Fibroblast of skin of left biceps (primary cell): ENCODE measurements at regions not wholly inside any gene's neighbourhood (a gene's known extent, or its start where the extent isn't known, plus 50 kb on each side); places are given as distances from the start of the nearest gene placed in this dataset.
"Not testable (repeated sequence)": the region's sequence is repeated elsewhere in the genome, so short reads cannot be mapped to it uniquely, and the experiment has no call there.

ENCODE experiments used
- DNase-seq, 2 experiments: peaks; one replicate each; pipeline ENCODE4 v3.0.0-alpha.2; 2013; ENCODE audit warnings: low read depth in 2 of 2

DNA sequence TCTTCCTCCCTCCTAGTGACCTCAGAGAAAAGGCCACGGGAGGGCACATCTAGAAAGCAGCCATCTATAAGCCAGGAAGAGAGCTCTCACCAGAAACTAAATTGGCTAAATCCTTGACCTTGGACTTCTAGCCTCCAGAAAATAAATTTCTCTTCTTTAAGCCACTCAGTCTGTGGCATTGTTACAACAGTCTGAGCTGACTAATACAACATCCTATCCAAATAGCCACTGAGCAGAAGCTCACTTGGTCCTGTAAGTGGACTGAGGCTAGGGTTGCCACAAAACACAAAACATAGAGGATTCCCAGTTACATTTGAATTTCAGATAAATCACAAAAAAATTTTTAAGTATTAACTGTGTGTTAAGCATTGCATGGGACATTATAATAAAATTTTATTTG is 383.4 kb downstream of the MLLT3 start:
- no peak for DNase-seq

DNA sequence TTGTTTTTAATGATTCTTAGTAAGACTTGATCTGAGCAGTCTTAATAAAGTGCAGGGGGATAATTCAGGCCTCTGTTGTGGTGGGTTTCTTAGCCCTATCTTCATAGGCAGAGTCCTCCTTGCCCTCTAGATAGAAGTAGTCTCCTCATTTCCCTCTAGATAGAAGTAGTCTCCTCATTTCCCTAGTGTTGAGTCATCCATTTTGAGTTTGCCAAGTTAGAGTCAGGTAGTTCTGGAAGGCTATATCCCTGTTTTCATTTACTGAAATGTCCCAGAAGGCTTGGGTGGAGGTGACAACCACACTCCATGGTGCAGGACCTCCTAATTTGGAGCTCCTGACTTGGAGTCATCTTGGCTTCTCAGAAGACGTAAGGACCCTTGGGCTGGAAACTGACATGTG is 384.6 kb downstream of the MLLT3 start:
- DNase-seq, result no peak

DNA sequence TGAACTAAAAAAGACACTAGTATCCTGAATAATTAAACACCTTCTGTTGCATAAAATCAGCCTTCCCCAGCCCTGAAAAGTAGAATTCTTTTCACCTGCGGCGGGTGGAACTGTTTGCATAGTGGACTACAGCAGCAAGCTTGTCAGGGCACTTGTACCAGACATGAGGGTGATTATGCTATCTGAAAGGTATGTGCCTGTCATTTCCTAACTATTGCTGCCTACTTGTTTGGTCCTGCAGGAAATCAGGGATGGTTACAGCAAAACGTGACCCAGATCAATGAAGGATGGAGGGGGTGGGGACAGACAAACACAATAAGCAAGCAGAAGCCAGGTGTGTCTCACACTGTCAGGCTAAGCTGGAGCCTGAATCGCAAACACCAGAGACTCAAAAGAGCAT is 385.6 kb downstream of the MLLT3 start:
- no peak for DNase-seq

DNA sequence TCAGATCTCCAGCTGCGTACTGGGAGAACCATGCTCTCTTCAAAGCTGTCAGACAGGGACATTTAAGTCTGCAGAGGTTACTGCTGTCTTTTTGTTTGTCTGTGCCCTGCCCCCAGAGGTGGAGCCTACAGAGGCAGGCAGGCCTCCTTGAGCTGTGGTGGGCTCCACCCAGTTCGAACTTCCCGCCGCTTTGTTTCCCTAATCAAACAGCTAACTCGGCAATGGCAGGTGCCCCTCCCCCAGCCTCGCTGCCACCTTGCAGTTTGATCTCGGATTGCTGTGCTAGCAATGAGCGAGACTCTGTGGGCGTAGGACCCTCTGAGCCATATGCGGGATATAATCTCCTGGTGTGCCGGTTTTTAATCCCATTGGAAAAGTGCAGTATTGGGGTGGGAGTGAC is 387.1 kb downstream of the MLLT3 start:
- DNase-seq, result not testable (repeated sequence)

DNA sequence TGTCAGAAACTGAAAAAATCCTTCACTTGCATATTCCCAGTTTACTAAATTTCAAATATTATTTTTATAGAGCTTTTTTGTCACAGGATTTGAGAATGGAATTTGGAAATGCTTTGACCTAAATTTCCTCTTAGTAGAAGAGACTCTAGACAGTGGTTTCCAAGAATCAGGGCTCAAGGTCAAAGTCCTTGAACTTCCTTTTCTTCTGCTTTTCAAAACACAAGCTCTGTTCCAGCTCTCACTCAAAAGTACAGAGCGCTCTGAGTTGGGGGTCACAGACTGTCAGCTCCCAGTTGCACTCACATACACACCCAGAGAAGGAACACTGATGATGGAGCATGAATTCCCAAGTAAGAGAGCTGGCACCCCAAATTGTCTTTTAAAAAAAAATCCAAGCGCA is 394.2 kb downstream of the MLLT3 start:
- no peak for DNase-seq

DNA sequence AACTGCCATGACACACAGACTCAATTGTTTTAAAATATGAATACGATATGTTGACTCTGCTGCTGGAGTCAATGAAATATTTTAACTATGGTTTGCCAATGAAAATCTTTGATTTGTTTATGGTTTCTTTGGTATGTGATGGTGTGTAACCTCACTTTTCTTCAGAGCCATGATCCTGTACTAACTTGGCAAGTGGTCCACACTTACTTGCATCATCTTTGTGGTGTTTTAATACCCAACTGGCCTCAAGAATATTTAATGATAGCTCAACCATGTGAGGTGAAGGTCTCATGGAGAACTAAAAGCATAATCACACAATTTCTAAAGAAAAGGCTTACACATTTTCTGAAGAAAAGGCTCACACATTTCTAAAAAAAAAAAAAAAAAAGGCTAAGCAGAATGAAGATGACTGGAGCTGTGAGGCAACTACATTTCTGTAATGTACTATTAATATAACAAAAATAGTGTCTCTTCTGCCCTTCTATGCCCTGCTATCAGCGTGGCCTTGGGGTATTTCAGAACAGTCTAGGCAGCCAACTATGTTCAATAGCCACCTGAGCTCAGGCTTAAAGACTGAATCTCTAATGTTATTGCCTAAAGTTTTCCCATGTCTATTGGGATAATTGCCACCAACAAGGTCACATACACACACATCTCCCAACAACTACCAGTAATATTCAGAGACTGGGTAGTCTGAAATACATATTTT is 395.0 kb downstream of the MLLT3 start:
- no peak for DNase-seq

DNA sequence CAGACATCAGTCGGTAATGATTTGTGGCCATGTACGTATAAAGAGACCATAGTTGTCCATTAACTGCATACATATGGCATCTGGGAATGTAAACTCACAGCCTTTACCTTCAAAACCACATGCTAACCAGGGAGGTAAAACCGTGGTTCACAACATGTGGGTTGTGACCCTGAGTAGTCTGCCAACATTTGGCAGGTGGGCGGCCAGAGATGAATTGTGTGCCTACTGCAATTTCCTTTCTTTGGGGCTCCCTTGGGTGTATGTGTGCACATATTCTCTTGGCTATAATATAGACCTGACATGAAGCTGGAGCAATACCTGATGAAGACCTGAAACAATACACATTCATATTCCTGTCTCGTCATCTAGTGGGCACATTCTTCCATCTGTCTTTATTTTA is 396.0 kb downstream of the MLLT3 start:
- DNase-seq, result no peak

DNA sequence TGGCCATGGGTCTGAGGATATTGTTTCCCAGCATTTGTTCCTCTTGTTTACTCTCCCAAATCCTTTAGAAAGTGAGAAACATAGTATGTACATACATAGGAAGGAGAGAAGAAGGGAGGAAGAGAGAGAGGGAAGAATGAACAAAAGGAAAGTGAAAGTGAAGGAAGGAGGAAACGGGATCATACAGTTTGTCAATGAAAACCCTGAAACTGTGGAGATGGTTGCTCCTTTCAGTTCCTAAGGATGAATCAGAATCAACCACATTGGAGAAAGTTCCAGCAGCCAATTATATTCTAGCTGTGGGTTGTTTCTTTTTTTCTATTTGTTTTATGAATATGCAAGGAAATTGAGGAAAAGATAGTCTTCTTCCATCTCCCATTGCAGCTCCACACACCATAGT is 396.5 kb downstream of the MLLT3 start:
- DNase-seq, result no peak

DNA sequence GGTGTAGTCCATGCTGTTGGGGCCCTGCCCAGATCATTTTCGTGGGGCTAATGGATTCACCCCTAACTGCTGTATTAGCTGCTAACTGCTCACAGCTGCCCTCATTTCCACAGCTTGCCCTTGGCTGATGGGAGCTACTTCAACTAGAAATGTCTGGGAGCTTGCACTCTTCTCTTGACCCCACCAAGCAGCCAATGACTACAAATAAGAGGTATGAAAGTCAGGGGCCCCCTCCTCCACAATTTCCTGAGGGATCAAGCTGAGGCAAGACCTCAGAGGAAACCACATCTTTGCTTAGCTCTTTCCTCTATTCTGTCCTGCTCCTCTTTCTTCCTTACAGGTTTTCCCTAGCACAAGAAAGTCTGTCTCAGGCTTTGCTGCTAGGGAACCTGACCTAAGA is 397.5 kb downstream of the MLLT3 start:
- no peak for DNase-seq

DNA sequence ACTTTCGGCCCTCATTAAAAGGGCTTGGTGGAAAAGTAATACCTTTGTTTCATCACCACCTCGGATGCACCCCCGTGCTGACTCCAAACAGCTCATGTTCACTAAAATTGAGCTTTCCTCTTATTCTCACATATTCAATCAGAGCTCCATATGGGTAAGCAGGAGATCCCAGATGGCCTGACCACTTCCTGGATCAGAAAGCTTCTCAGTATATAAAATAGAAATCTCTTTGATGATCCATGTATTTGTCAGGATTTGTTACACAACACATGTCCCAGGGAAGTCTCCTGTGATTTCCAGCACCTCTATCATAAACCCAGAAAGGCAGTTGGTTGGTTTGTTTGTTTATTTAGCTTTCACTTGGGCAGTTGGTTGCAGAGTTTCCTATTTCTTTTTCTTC is 402.0 kb downstream of the MLLT3 start:
- no peak for DNase-seq

DNA sequence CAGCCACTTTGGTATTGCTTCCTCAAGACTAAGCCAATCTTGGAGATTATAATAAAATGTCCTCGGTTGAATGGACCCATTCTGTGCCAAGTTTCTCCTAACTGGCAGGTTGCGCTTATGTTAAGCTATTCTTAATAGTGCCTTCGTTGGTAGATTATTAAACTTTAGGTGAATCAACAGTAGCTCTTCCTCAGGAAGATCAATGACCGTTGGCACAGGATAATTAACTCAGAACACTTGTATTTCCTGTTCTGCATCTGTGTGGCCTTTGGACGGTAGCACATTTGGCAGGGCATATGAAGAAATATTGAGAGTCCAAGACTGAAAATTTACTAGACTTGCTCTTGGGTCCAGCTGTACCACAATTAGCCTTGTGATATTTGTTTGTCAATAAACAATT is 402.9 kb downstream of the MLLT3 start:
- DNase-seq, result no peak

DNA sequence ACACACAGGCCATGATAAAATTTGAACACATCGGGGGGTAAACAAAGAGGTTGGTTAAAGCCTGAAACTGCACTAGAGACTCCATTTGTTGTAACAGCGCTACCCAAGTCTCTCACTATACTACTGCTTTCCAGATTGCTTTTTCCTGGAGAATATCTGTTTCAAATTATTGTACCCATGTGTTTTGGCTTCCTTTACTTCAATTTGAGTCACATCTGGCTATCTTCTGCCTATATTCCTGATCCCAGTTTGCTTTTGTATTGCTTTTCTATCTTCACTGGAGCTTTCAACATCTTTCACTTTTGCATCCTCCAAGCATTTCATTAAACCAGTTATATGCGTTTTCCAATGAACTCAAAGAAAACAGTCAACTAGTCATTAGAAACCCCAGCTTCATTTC is 404.7 kb downstream of the MLLT3 start:
- no peak for DNase-seq

DNA sequence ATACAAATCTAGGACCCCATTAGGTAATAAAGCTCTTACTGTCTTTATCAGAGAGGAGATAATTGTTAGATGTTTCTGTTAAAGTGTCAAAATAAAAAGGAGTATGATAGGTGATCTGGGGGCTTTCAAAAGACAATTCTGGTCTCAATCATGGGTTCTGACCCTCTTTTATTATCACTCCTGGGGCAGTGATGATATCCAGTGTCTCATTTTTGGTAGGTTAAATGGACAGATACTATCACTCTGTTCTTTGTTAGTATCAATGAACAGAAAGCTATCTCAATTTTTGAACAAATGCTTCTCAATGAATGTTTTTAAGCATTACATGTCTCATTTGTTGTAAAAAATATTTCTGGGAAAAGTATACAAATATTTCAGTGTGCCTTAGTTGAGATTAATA is 405.9 kb downstream of the MLLT3 start:
- DNase-seq, result no peak

DNA sequence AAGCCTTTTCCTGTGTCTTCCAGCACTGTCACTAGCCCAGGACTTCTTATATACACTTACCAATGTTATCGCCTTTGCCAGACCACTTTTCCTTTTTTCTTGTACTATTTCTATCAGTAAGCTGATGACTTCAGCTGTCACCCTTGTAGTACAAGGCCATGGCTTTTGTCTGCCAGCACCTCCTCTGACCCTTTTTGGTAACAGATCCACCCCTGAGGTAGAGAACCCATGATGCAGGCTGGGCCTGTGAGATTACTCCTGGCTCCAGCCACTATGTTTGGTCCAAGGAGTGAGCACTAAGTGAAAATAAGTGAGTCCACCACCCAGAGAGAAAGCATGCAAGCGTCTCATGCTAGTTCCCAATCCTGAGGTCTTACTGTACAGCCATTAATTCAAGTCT is 406.7 kb downstream of the MLLT3 start:
- DNase-seq, result no peak

DNA sequence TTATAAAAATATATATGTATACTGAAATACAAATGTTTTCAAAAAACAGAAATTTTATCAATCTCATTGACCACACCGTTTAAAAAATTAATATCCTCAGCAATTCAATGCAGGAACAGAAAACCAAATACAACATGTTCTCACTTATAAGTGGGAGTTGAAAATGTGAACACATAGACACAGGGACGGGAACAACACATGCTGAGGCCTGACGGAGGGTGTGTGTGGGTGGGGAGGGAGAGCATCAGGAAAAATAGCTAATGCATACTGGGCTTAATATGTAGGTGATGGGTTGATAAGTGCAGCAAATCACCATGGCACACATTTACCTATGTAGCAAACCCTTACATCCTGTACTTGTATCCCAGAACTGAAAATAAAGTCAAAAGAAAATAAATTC is 409.5 kb downstream of the MLLT3 start:
- DNase-seq, result no peak

DNA sequence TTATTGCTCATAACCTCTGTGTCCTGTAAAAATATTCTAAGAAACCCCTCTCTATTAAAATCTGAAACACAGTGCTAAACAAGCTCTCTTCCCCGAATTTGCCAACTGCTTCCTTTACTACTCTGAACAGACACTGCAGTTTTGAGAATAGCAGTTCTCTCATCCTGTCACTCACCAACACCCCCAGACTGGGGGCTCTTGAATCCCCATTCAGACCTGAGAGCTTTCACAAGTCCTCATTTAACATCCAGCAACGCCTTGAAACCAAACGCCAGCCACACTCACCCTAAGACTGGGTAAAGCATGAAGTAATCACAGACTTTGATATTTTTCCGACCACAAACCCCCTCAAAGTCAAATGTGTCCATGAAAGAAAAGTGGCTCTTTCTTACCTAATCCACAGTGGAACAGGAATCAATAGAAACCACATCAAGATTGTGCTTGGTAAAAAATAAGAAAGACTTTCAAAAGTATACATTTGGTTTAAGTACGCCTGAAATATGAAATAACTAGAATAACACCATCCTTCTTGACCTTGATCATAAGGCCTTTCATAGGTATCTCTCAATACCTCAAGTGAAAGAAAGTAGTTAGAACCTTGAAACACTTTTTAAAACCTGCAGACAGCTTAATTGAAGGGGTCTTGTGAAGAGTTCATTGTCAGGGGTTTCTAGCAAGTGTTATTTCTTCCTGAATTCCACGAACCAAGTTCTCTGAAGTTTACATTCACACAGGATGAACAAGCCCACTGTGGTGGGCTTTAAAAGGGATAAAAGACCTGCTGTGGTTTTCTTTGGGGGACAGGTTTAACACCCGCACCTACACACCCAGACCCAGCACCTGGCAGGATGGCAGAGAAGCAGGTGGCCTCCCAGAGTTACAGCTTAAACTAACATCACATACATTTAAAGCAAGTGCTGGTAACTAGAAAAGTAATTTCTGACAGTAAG is 412.6 kb downstream of the MLLT3 start:
- no peak for DNase-seq

DNA sequence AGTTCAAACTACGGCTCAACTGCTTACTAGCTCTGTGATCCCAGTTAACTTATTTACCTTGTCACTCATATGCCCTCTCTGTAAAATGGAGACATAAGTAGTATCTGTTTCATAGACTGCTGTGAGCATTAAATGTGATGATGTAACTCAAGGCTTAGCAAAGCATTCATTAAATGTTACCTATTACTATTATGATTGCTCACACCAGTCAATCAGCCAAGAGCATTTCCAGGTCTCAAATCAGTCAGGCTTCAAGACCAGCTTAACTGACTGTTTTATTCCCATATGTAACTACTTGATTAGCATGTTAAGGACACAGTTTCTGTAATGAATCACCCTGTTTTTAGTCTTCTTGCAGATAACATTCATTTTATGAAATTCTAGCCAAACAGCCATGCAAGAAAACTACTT is 413.3 kb downstream of the MLLT3 start:
- no peak for DNase-seq

DNA sequence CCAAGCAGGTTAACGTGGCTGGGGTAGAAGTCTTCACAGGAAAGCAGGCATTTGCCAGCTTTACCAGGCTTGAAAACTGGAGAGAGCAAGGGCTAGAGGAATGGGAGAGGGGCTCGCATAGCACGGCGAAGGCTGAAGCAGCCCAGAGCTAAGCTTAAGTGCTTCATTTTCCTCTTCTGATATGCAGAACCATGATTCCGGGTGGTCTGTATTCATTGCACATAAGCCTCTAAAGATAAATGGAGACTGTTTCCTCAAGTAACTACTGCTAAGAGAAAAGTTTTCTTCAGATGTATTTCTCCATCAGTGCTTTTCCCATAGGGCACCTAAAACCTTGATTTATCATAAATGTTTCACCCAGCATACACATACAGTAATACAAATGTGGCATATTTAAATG is 414.1 kb downstream of the MLLT3 start:
- DNase-seq, result no peak

DNA sequence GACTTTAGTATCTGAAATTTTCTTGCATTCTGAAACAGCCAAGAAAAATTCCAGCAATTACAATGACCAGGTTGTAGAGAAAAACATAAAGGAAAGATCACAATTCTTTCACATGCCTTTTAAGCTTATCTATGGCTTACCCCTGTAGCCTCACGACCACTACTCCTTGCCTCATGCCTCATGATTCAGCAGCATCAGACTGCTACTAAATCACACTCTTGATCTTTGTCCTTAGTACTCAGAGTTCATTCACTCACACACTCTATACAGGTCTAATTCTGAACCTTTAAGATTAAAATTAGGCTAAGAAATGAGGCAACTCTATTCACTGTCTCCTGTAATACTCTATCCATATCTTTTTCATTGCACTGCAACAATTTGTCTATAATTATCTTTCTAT is 415.1 kb downstream of the MLLT3 start:
- no peak for DNase-seq

DNA sequence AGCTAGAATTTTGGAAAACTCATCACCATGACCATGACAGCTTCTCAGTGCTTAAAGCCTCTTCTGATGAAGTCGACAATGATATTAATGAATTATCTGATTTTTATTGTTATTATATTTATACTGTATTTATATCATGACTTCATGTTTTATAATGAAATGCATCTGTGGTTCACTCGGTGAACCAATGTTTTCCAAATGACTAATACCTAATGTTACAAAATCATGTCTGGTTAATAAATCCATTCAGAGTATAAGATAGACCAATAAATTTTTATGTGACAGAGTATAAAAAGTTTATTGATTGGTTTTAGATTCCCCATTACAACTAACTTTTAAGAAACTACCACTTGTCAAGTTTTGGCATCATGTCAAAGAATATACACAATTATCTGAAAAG is 416.5 kb downstream of the MLLT3 start:
- no peak for DNase-seq

DNA sequence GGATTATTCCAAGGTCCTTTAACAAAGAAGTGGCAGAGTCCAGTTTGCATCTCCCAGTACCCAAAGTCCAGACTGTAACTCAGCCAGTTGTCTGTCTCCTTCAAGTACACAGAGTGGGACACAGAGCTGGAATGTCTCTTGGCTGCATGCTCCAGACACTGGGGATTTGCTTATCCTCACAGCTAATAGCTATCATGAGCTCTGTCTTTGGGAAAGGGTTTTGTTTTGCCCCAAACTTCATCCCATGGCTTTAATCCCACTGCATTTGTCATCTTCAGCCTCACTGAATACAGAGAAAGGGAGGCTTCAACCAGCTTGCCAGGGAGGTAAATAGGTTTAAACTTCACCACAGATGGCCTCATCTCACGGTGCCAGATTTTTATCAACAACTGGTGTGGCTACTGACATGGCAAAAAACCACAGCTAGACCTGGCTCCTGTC is 412.2 kb upstream of the SLC24A2 start:
- DNase-seq, result no peak

DNA sequence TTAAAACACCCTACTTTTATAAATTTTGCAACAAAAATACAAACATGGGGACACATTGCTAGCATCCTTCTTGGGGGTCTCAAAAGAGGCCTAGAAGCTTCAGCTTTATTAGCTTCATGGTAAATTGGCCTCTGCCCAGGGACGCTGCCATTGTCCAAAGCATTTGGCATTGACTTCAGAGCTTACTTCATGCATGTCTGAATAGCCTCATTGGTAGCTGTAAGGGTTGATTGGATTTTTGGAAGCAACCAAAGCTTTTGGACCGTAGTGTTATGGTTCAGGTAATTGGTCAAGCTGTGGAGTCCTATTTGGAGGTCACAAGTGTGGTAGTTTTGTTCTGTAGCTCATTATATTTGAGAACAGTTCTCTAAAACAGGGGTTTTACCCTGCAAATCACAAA is 411.7 kb upstream of the SLC24A2 start:
- DNase-seq, result no peak

DNA sequence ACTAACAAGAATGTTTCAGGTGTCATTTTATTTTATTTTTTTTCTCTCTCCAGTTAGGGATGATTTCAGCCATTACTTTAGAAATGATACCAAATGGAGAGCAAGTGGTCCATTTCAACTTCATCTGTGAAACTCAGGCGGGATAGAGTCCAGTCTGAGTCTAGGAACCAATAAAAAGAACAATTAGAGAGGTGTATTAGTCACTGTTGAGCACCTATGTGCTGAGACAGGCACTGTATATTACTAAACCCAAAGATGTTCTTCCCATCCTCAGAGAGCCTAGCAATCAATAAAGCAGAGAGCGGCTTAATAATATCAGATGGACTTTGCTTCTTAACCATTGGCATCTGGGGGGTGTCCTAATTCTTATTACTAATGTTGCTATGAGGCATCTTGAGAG is 410.3 kb upstream of the SLC24A2 start:
- DNase-seq, result no peak
